ENCODE measurements at regions not wholly inside any gene's neighbourhood (a gene's known extent, or its start where the extent isn't known, plus 50 kb on each side); places are given as distances from the start of the nearest gene placed in this dataset.

GRCh38 chrX:109856974-109857373 is 123.9 kb upstream of the ACSL4 start:
- no peaks in the 10 kb centered on the region for H3K27me3 ChIP-seq (ENCODE audit: insufficient read depth, low read length)
- peak overlapping the region; percentile 18 for H3K9ac ChIP-seq (ENCODE audit: low read length)
- peaks cover 9% of the 10 kb centered on the region for H3K4me1 ChIP-seq (ENCODE audit: insufficient read depth, low read length)
- H4K20me1 ChIP-seq (ENCODE audit: insufficient read depth, low read length), result no peaks in the 10 kb centered on the region
- H3K9me3 ChIP-seq (ENCODE audit: insufficient read depth, low read depth, low read length), result peaks cover 3% of the 10 kb centered on the region
- no peaks in the 10 kb centered on the region for H3K36me3 ChIP-seq (ENCODE audit: insufficient read depth, low read length)
- Mint-ChIP-seq H3K9me3 (ENCODE audit: unreplicated experiment) (peaks cover 2% of the 10 kb centered on the region), H3K4me3 (ENCODE audit: unreplicated experiment) (no peak overlapping the region), H3K27me3 (ENCODE audit: low read depth, unreplicated experiment) (no peaks in the 10 kb centered on the region), H3K4me1 (ENCODE audit: low read depth, unreplicated experiment) (no peaks in the 10 kb centered on the region), H3K36me3 (ENCODE audit: low read depth, unreplicated experiment) (no peaks in the 10 kb centered on the region), H3K27ac (ENCODE audit: unreplicated experiment) (no peak overlapping the region)
- TF ChIP-seq EZH2 (IDR thresholded peaks at IDR 0.05; ENCODE audit: insufficient read depth, low read length) (no peak), CTCF (IDR thresholded peaks at IDR 0.05; ENCODE audit: insufficient read depth, low read depth, low read length) (peak; percentile 74)
- FAIRE-seq, result peak; percentile 45
- H3K27ac ChIP-seq (ENCODE audit: low read depth, low read length), result no peak overlapping the region
- no peak for DNase-seq (ENCODE audit: low read depth)
- no peak overlapping the region for H3K4me3 ChIP-seq (ENCODE audit: insufficient read depth, low read depth, low read length)
- H2AFZ ChIP-seq (ENCODE audit: low read depth, low read length), result peak overlapping the region; percentile 45
- no peaks in the 10 kb centered on the region for H3K79me2 ChIP-seq (ENCODE audit: insufficient read depth, low read length)
- H3K4me2 ChIP-seq (ENCODE audit: low read length), result peak overlapping the region; percentile 63

- Mint-ChIP-seq H3K4me3 (ENCODE audit: unreplicated experiment) (no peak overlapping the region), H3K36me3 (ENCODE audit: low read depth, unreplicated experiment) (no peaks in the 10 kb centered on the region)
- H3K4me2 ChIP-seq (ENCODE audit: low read length), result peak overlapping the region; percentile 11
Measured at GRCh38 chrX:109857584-109858228, 124.6 kb upstream of the ACSL4 start.

More at GRCh38 chrX:109857584-109858228, 124.6 kb upstream of the ACSL4 start:
- Histone ChIP-seq H3K9me3 (ENCODE audit: insufficient read depth, low read depth, low read length) (peaks cover 3% of the 10 kb centered on the region), H3K4me1 (ENCODE audit: insufficient read depth, low read length) (peaks cover 9% of the 10 kb centered on the region), H2AFZ (ENCODE audit: low read depth, low read length) (no peak overlapping the region), H4K20me1 (ENCODE audit: insufficient read depth, low read length) (no peaks in the 10 kb centered on the region), H3K9ac (ENCODE audit: low read length) (peak overlapping the region; percentile 18), H3K79me2 (ENCODE audit: insufficient read depth, low read length) (no peaks in the 10 kb centered on the region), H3K4me3 (ENCODE audit: insufficient read depth, low read depth, low read length) (no peak overlapping the region), H3K36me3 (ENCODE audit: insufficient read depth, low read length) (no peaks in the 10 kb centered on the region), H3K27ac (ENCODE audit: low read depth, low read length) (no peak overlapping the region), H3K27me3 (ENCODE audit: insufficient read depth, low read length) (no peaks in the 10 kb centered on the region)
- Mint-ChIP-seq H3K27me3 (ENCODE audit: low read depth, unreplicated experiment) (no peaks in the 10 kb centered on the region), H3K9me3 (ENCODE audit: unreplicated experiment) (peaks cover 2% of the 10 kb centered on the region), H3K4me1 (ENCODE audit: low read depth, unreplicated experiment) (no peaks in the 10 kb centered on the region), H3K27ac (ENCODE audit: unreplicated experiment) (no peak overlapping the region)
- TF ChIP-seq CTCF (IDR thresholded peaks at IDR 0.05; ENCODE audit: insufficient read depth, low read depth, low read length) (no peak), EZH2 (IDR thresholded peaks at IDR 0.05; ENCODE audit: insufficient read depth, low read length) (no peak)
- DNase-seq (ENCODE audit: low read depth) (peak; percentile 76), FAIRE-seq (peak; percentile 73)
